Astrocyte of the cerebellum (primary cell): ENCODE measurements at regions not wholly inside any gene's neighbourhood (a gene's known extent, or its start where the extent isn't known, plus 50 kb on each side); places are given as distances from the start of the nearest gene placed in this dataset.

Source experiments
- DNase-seq: peaks from one replicate; pipeline ENCODE4 v3.0.0-alpha.2; 2011; ENCODE audit warnings: low read depth
- H3K4me3 ChIP-seq: 2 replicates; pipeline ENCODE4 v1.5.1; 2011; ENCODE audit warnings: mild to moderate bottlenecking, low read depth, low read length, moderate library complexity
- CTCF ChIP-seq: IDR thresholded peaks from 2 replicates; pipeline ENCODE4 v1.5.1; 2012; ENCODE audit warnings: low read length, low read depth, moderate library complexity, mild to moderate bottlenecking; ENCODE audit errors: missing control alignments
- in situ Hi-C: cut with HindIII; loops from 2 replicates; pipeline ENCODE4 v1.10.0; 2017; ENCODE audit warnings: low sequenced_read_pairs

- TF ChIP-seq CTCF: no peak
- in situ Hi-C loops: no loop called here
- H3K4me3 ChIP-seq: no peak overlapping the region
- no peak for DNase-seq
Measured at GRCh38 chr15:97817276-97817890, 143.1 kb upstream of the ARRDC4 start.

- in situ Hi-C loops: no loop called here
- DNase-seq: no peak
- no peak for TF ChIP-seq CTCF
- no peak overlapping the region for H3K4me3 ChIP-seq
Measured at GRCh38 chr15:97836003-97836402, 124.5 kb upstream of the ARRDC4 start.

- H3K4me3 ChIP-seq: no peak overlapping the region
- DNase-seq: no peak
- in situ Hi-C loops: no loop called here
- TF ChIP-seq CTCF: no peak
Measured at GRCh38 chr15:97837896-97838295, 122.6 kb upstream of the ARRDC4 start.

- no peak for DNase-seq
- in situ Hi-C loops: no loop called here
- no peak overlapping the region for H3K4me3 ChIP-seq
- TF ChIP-seq CTCF: no peak
Measured at GRCh38 chr15:97838606-97839210, 121.8 kb upstream of the ARRDC4 start.

GRCh38 chr15:97840501-97840900 lies 120.0 kb upstream of the ARRDC4 start:
- no peak for TF ChIP-seq CTCF

GRCh38 chr15:97841558-97841957 lies 118.9 kb upstream of the ARRDC4 start:
- no peak overlapping the region for H3K4me3 ChIP-seq
- no peak for TF ChIP-seq CTCF
- in situ Hi-C loops: no loop called here
- no peak for DNase-seq

More at GRCh38 chr15:97840501-97840900, 120.0 kb upstream of the ARRDC4 start:
- DNase-seq: no peak
- in situ Hi-C loops: no loop called here
- no peak overlapping the region for H3K4me3 ChIP-seq
